ENCODE measurements at regions not wholly inside any gene's neighbourhood (a gene's known extent, or its start where the extent isn't known, plus 50 kb on each side); places are given as distances from the start of the nearest gene placed in this dataset.

GRCh38 chr11:127269911-127270310 lies 269.3 kb upstream of the KIRREL3 start:
- no peaks in the 10 kb centered on the region for H3K36me3 Mint-ChIP-seq (ENCODE audit: low read depth)
- H3K4me1 Mint-ChIP-seq, result peaks cover 4% of the 10 kb centered on the region
- no peak for TF ChIP-seq CTCF (conservative IDR thresholded peaks at IDR 0.05)
- no peak for DNase-seq (ENCODE audit: low read depth, low spot score)
- peaks cover 9% of the 10 kb centered on the region for H3K9me3 Mint-ChIP-seq
- no peaks in the 10 kb centered on the region for H3K27me3 Mint-ChIP-seq (ENCODE audit: low read depth)
- H3K27ac Mint-ChIP-seq (ENCODE audit: unreplicated experiment), result no peak overlapping the region
- no peak overlapping the region for H3K4me3 Mint-ChIP-seq

GRCh38 chr11:127268932-127269331 lies 268.4 kb upstream of the KIRREL3 start:
- no peak for DNase-seq (ENCODE audit: low read depth, low spot score)
- H3K9me3 Mint-ChIP-seq, result peaks cover 9% of the 10 kb centered on the region
- no peak overlapping the region for H3K4me3 Mint-ChIP-seq
- no peak for TF ChIP-seq CTCF (conservative IDR thresholded peaks at IDR 0.05)
- no peaks in the 10 kb centered on the region for H3K4me1 Mint-ChIP-seq
- H3K36me3 Mint-ChIP-seq (ENCODE audit: low read depth), result no peaks in the 10 kb centered on the region
- H3K27ac Mint-ChIP-seq (ENCODE audit: unreplicated experiment), result no peak overlapping the region
- H3K27me3 Mint-ChIP-seq (ENCODE audit: low read depth), result no peaks in the 10 kb centered on the region

- TF ChIP-seq CTCF (conservative IDR thresholded peaks at IDR 0.05), result no peak
- Mint-ChIP-seq H3K27ac (ENCODE audit: unreplicated experiment) (no peak overlapping the region), H3K36me3 (ENCODE audit: low read depth) (no peaks in the 10 kb centered on the region), H3K9me3 (peaks cover 9% of the 10 kb centered on the region), H3K27me3 (ENCODE audit: low read depth) (no peaks in the 10 kb centered on the region), H3K4me1 (no peaks in the 10 kb centered on the region), H3K4me3 (no peak overlapping the region)
- DNase-seq (ENCODE audit: low read depth, low spot score), result no peak
Measured at GRCh38 chr11:127268521-127268920, 268.0 kb upstream of the KIRREL3 start.

GRCh38 chr11:127259102-127259501 lies 258.5 kb upstream of the KIRREL3 start:
- TF ChIP-seq CTCF (conservative IDR thresholded peaks at IDR 0.05), result no peak
- H3K4me3 Mint-ChIP-seq, result no peak overlapping the region
- H3K9me3 Mint-ChIP-seq, result peaks cover 4% of the 10 kb centered on the region

GRCh38 chr11:127255209-127255608 lies 254.6 kb upstream of the KIRREL3 start:
- TF ChIP-seq CTCF (conservative IDR thresholded peaks at IDR 0.05), result no peak
- H3K9me3 Mint-ChIP-seq, result peaks cover 4% of the 10 kb centered on the region
- H3K36me3 Mint-ChIP-seq (ENCODE audit: low read depth), result no peaks in the 10 kb centered on the region
- no peaks in the 10 kb centered on the region for H3K27me3 Mint-ChIP-seq (ENCODE audit: low read depth)
- DNase-seq (ENCODE audit: low read depth, low spot score), result no peak
- H3K4me1 Mint-ChIP-seq, result no peaks in the 10 kb centered on the region
- no peak overlapping the region for H3K27ac Mint-ChIP-seq (ENCODE audit: unreplicated experiment)
- H3K4me3 Mint-ChIP-seq, result no peak overlapping the region

More at GRCh38 chr11:127259102-127259501, 258.5 kb upstream of the KIRREL3 start:
- Mint-ChIP-seq H3K36me3 (ENCODE audit: low read depth) (no peaks in the 10 kb centered on the region), H3K27me3 (ENCODE audit: low read depth) (no peaks in the 10 kb centered on the region), H3K27ac (ENCODE audit: unreplicated experiment) (no peak overlapping the region), H3K4me1 (no peaks in the 10 kb centered on the region)
- DNase-seq (ENCODE audit: low read depth, low spot score), result no peak

GRCh38 chr11:127252321-127252720 lies 251.8 kb upstream of the KIRREL3 start:
- Mint-ChIP-seq H3K9me3 (no peaks in the 10 kb centered on the region), H3K36me3 (ENCODE audit: low read depth) (no peaks in the 10 kb centered on the region), H3K4me1 (peaks cover 8% of the 10 kb centered on the region), H3K27ac (ENCODE audit: unreplicated experiment) (peak overlapping the region; percentile 47), H3K4me3 (no peak overlapping the region), H3K27me3 (ENCODE audit: low read depth) (peaks cover under 1% of the 10 kb centered on the region)
- DNase-seq (ENCODE audit: low read depth, low spot score), result no peak
- no peak for TF ChIP-seq CTCF (conservative IDR thresholded peaks at IDR 0.05)

Data from neural crest cell (in vitro differentiated cells).